22Rv1 (cell line): ENCODE measurements at regions not wholly inside any gene's neighbourhood (a gene's known extent, or its start where the extent isn't known, plus 50 kb on each side); places are given as distances from the start of the nearest gene placed in this dataset.
"Not testable (repeated sequence)": the region's sequence is repeated elsewhere in the genome, so short reads cannot be mapped to it uniquely, and the experiment has no call there.

ENCODE experiments used
- CTCF ChIP-seq: fragments of 450-650 bp; IDR thresholded peaks from 2 replicates; pipeline ENCODE4 v1.5.1; 2017; ENCODE audit warnings: mild to moderate bottlenecking
- ZFX ChIP-seq: fragments of 450-650 bp; IDR thresholded peaks from 2 replicates; pipeline ENCODE4 v1.6.1; 2017; ENCODE audit warnings: antibody characterized with exemption, borderline replicate concordance

DNA sequence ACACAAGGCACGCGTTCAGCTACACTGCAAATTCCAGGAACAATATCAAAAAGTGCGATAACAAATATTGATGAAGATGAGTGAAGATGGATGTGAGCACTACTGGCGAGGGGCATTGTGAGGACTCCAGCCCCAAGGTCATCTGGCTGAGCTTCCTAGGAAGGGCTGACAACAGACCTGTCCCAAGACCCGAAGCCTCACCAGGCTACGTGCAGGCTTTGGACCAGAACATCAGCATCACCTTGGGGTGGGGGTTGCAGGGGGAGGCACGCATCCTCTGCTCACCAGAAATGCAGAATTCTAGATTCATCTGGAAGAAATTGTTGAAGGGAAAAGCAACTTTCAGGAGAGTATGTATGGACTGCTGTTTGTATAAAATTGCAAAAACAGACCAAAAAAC, 386.3 kb upstream of the DEFB115 start:
- not testable (repeated sequence) for TF ChIP-seq CTCF, ZFX
